Keratinocyte (primary cell): ENCODE measurements at regions not wholly inside any gene's neighbourhood (a gene's known extent, or its start where the extent isn't known, plus 50 kb on each side); places are given as distances from the start of the nearest gene placed in this dataset.

Experiments used
- CTCF ChIP-seq, 3 experiments: IDR thresholded peaks in 1 of 3; conservative IDR thresholded peaks in 1 of 3; optimal IDR thresholded peaks in 1 of 3; 2 replicates in 2 of 3; 3 replicates in 1 of 3; pipeline versions ENCODE3 to v1.5.1; 2011; ENCODE audit warnings: low read length in 3 of 3, mild to moderate bottlenecking in 3 of 3, moderate library complexity in 2 of 3, control low read depth in 1 of 3, inconsistent platforms in 1 of 3; ENCODE audit not compliant: insufficient read depth in 2 of 3; ENCODE audit errors: extremely low read depth in 1 of 3
- EZH2 ChIP-seq: IDR thresholded peaks from one replicate; pipeline ENCODE4 v1.6.1; 2012; ENCODE audit warnings: inconsistent platforms, mild to moderate bottlenecking, low read length, moderate library complexity

GRCh38 chr20:60465993-60466686, 507.9 kb downstream of the CDH26 start:
- no peak for TF ChIP-seq CTCF (optimal IDR thresholded peaks at IDR 0.05 in 1 of 3, IDR thresholded peaks at IDR 0.05 in 1 of 3, conservative IDR thresholded peaks at IDR 0.05 in 1 of 3; ENCODE audit: extremely low read depth in 1 of 3, insufficient read depth in 2 of 3, low read length in 3 of 3)
- TF ChIP-seq EZH2 = no peak
